Adrenal gland (tissue), 9 donors: ENCODE measurements at regions not wholly inside any gene's neighbourhood (a gene's known extent, or its start where the extent isn't known, plus 50 kb on each side); places are given as distances from the start of the nearest gene placed in this dataset.
"Not testable (repeated sequence)": the region's sequence is repeated elsewhere in the genome, so short reads cannot be mapped to it uniquely, and the experiment has no call there.

Experiments
- DNase-seq, 7 donors: peaks; one replicate each; pipeline ENCODE4 v3.0.0-alpha.2; 2019 to 2020
- H3K27ac ChIP-seq, 5 donors: fragments of 200-600 bp; sonication (generic) in 4 of 5; 1 replicate in 3 of 5; 2 replicates in 2 of 5; pipeline versions ENCODE4 v1.5.1 to v1.8.0; 2016 to 2020; ENCODE audit warnings: mild to moderate bottlenecking in 1 of 5
- H3K27me3 ChIP-seq: fragments of 200-600 bp; 2 replicates; pipeline ENCODE4 v1.8.0; 2021
- H3K36me3 ChIP-seq, 2 donors: fragments of 200-600 bp; replicated peaks in 1 of 2; 1 replicate in 1 of 2; 2 replicates in 1 of 2; pipeline versions ENCODE4 v1.5.1 to v1.8.0; 2018 to 2022
- H3K4me1 ChIP-seq, 2 donors: fragments of 200-600 bp; replicated peaks in 1 of 2; 1 replicate in 1 of 2; 2 replicates in 1 of 2; pipeline versions ENCODE4 v1.5.1 to v1.8.0; 2018 to 2021
- H3K4me3 ChIP-seq, 4 donors: fragments of 200-600 bp; sonication (generic) in 3 of 4; one replicate each; pipeline ENCODE4 v1.5.1; 2016 to 2018
- H3K9me3 ChIP-seq, 3 donors: fragments of 200-600 bp; sonication (generic) in 1 of 3; replicated peaks in 1 of 3; 1 replicate in 2 of 3; 2 replicates in 1 of 3; pipeline versions ENCODE4 v1.5.1 to v1.8.0; 2016 to 2021
- POLR2A ChIP-seq, 2 donors: fragments of 450-650 bp; IDR thresholded peaks; one replicate each; pipeline ENCODE4 v1.6.1; 2017; ENCODE audit warnings: antibody characterized with exemption in 2 of 2, mild to moderate bottlenecking in 2 of 2, moderate library complexity in 1 of 2
- WGBS, 4 donors: extraction: QIAGEN DNeasy Blood & Tissue Kit in 2 of 4; methylation state at CpG; one replicate each; pipeline versions ENCODE4 v1.1.5 to v1.1.7; 2013 to 2017; 5-methylcytosine and 5-hydroxymethylcytosine counted together
- intact Hi-C, 2 donors: fragments of 100-400 bp; cut with DNase I; formaldehyde crosslinking; loops; one replicate each; pipeline versions ENCODE4 v1.14.1 to v1.15.0; 2022 to 2023
- TF ChIP-seq, protein P1 (sequence below), 6 experiments: fragments of 450-650 bp in 4 of 6; fragments of 200-600 bp in 2 of 6; sonication (generic) in 1 of 6; IDR thresholded peaks; 1 replicate in 5 of 6; 2 replicates in 1 of 6; pipeline versions ENCODE4 v1.5.1 to v1.8.0; 2016 to 2021; ENCODE audit warnings: antibody characterized with exemption in 6 of 6, mild to moderate bottlenecking in 2 of 6, moderate library complexity in 1 of 6
- donor health status: healthy with polysubstance abuse.
- donor health status: Bipolar disorder and iron deficiency.
- donor health status: DM: yes; HTN: yes; CAD: no.
- donor health status: DM: no; HTN: no; CAD: no.
- donor health status: DM: no; HTN: no; CAD: no.

GRCh38 chr16:13630374-13630773 is 289.6 kb upstream of the ERCC4 start:
- DNase-seq: no peak
- Histone ChIP-seq H3K4me1 (no peaks in the 10 kb centered on the region), H3K4me3 (no peak overlapping the region), H3K9me3 (no peaks in the 10 kb centered on the region), H3K36me3 (no peaks in the 10 kb centered on the region), H3K27me3 (no peaks in the 10 kb centered on the region), H3K27ac (no peak overlapping the region)
- 44 to 63% (median 50%) methylated on average over 5 of the region's 5 CpGs for WGBS, 4 donors
- TF ChIP-seq, protein P1, sequence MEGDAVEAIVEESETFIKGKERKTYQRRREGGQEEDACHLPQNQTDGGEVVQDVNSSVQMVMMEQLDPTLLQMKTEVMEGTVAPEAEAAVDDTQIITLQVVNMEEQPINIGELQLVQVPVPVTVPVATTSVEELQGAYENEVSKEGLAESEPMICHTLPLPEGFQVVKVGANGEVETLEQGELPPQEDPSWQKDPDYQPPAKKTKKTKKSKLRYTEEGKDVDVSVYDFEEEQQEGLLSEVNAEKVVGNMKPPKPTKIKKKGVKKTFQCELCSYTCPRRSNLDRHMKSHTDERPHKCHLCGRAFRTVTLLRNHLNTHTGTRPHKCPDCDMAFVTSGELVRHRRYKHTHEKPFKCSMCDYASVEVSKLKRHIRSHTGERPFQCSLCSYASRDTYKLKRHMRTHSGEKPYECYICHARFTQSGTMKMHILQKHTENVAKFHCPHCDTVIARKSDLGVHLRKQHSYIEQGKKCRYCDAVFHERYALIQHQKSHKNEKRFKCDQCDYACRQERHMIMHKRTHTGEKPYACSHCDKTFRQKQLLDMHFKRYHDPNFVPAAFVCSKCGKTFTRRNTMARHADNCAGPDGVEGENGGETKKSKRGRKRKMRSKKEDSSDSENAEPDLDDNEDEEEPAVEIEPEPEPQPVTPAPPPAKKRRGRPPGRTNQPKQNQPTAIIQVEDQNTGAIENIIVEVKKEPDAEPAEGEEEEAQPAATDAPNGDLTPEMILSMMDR (IDR thresholded peaks at IDR 0.05): no peak
- TF ChIP-seq POLR2A (IDR thresholded peaks at IDR 0.05): no peak
- intact Hi-C loops: no loop called here

GRCh38 chr16:13631213-13631767 is 288.7 kb upstream of the ERCC4 start:
- TF ChIP-seq, protein P1 (IDR thresholded peaks at IDR 0.05): no peak
- no peak for TF ChIP-seq POLR2A (IDR thresholded peaks at IDR 0.05)
- Histone ChIP-seq H3K36me3 (no peaks in the 10 kb centered on the region), H3K4me3 (no peak overlapping the region), H3K4me1 (no peaks in the 10 kb centered on the region), H3K27ac (no peak overlapping the region), H3K9me3 (no peaks in the 10 kb centered on the region), H3K27me3 (no peaks in the 10 kb centered on the region)
- 47 to 55% (median 53%) methylated on average over 2 of the region's 2 CpGs for WGBS, 4 donors
- intact Hi-C loops: no loop called here
- no peak for DNase-seq

DNA sequence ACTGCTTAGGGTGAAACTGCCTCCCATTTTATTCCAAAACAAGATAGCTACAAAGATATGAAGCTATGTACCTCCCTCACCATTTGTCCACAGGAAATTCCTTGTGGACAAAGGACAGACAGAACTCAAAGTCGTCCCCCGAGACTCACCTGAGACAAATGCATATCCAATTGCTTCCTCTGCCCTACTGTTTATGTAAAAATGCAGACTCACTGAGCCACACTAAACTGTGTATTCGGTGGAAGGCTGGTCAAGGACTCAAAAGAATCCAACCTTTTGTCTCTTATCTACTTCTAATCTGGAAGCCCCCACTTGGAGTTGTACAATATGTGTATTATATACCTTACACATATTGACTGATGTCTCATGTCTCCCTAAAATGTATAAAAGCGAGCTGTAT is 288.0 kb upstream of the ERCC4 start:
- Histone ChIP-seq H3K9me3 (no peaks in the 10 kb centered on the region), H3K4me1 (no peaks in the 10 kb centered on the region), H3K4me3 (no peak overlapping the region), H3K36me3 (no peaks in the 10 kb centered on the region), H3K27me3 (no peaks in the 10 kb centered on the region), H3K27ac (no peak overlapping the region)
- TF ChIP-seq, protein P1 (IDR thresholded peaks at IDR 0.05): no peak
- no peak for TF ChIP-seq POLR2A (IDR thresholded peaks at IDR 0.05)
- whole genome bisulfite sequencing, 4 donors: 35 to 62% (median 46%) methylated on average over 3 to 4 of the region's 4 CpGs
- intact Hi-C loops: no loop called here
- no peak for DNase-seq

DNA sequence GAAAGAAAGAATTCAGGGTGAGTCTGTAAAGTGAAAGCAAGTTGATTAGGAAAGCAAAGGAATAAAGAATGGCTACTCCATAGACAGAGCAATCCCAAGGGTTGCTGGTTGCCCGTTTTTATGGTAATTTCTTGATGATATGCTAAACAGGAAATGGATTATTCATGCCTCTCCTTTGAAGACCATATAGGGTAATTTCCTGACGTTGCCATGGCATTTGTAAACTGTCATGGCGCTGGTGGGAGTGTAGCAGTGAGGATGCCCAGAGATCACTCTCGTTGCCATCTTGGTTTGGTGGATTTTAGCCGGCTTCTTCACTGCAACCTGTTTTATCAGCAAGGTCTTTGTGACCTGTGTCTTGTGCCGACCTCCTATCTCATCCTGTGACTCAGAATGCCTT is 287.4 kb upstream of the ERCC4 start:
- H3K4me3 ChIP-seq, H3K27ac ChIP-seq, H3K9me3 ChIP-seq, H3K4me1 ChIP-seq, intact Hi-C loops, H3K36me3 ChIP-seq, DNase-seq, H3K27me3 ChIP-seq: not testable (repeated sequence)
- WGBS, 4 donors: 50 to 64% (median 63%) methylated on average over 6 of the region's 6 CpGs

DNA sequence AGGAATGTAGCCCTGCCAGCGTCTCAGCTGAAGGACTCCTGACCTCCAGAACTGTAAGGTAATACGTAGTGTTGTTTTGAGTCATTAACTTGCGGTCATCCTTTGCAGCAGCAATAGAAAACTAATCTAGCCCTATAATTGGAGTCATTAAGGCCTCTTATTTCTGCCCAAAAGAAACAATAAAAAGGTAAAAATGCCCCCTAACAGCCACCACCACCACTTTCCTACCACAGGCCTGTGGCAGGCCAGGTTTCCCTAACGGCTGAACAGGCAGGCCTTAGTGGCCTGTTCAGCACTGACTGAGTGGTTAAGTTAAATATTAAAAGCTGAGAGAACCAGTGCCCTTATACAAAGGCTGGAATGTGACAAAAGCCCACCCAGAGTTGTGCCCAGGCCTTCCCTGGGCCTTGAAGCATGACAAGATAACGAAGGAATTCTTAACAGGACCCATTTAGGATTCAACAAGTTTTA is 286.5 kb upstream of the ERCC4 start:
- Histone ChIP-seq H3K36me3 (no peaks in the 10 kb centered on the region), H3K4me3 (no peak overlapping the region), H3K27me3 (no peaks in the 10 kb centered on the region), H3K4me1 (no peaks in the 10 kb centered on the region), H3K9me3 (no peaks in the 10 kb centered on the region), H3K27ac (no peak overlapping the region)
- intact Hi-C loops: no loop called here
- DNase-seq: no peak
- TF ChIP-seq POLR2A (IDR thresholded peaks at IDR 0.05): no peak
- TF ChIP-seq, protein P1 (IDR thresholded peaks at IDR 0.05): no peak
- 67 to 81% (median 72%) methylated on average over 5 of the region's 5 CpGs for WGBS, 4 donors
